Occipital lobe (tissue), 1 donor: ENCODE measurements at regions not wholly inside any gene's neighbourhood (a gene's known extent, or its start where the extent isn't known, plus 50 kb on each side); places are given as distances from the start of the nearest gene placed in this dataset.
A peak's percentile ranks its signal among the peaks of the same experiment; 100 is the strongest.
"Not testable (repeated sequence)": the region's sequence is repeated elsewhere in the genome, so short reads cannot be mapped to it uniquely, and the experiment has no call there.

Source experiments
- DNase-seq: peaks from one replicate; lab custom pipeline; 2025; lab: John Stamatoyannopoulos, UW

- no peak for DNase-seq
Observed at GRCh38 chr3:177658354-177658753, 461.1 kb upstream of the TBL1XR1 start.

- not testable (repeated sequence) for DNase-seq
Observed at GRCh38 chr3:177664380-177665103, 467.3 kb upstream of the TBL1XR1 start.

- DNase-seq = no peak
Observed at GRCh38 chr3:177665122-177665808, 468.0 kb upstream of the TBL1XR1 start.

GRCh38 chr3:177672252-177672911 is 475.1 kb upstream of the TBL1XR1 start:
- no peak for DNase-seq

- no peak for DNase-seq
Observed at GRCh38 chr3:177673112-177673914, 476.0 kb upstream of the TBL1XR1 start.

GRCh38 chr3:177674186-177674585 is 476.9 kb upstream of the TBL1XR1 start:
- DNase-seq = no peak

- no peak for DNase-seq
Observed at GRCh38 chr3:177676148-177676547, 478.9 kb upstream of the TBL1XR1 start.

GRCh38 chr3:177676947-177677587 is 479.8 kb upstream of the TBL1XR1 start:
- no peak for DNase-seq

GRCh38 chr3:177679568-177680471 is 482.5 kb upstream of the TBL1XR1 start:
- no peak for DNase-seq

GRCh38 chr3:177680472-177680821 is 483.2 kb upstream of the TBL1XR1 start:
- DNase-seq = no peak

- no peak for DNase-seq
Observed at GRCh38 chr3:177681156-177681555, 483.9 kb upstream of the TBL1XR1 start.

- DNase-seq = no peak
Observed at GRCh38 chr3:177681852-177682251, 484.6 kb upstream of the TBL1XR1 start.

GRCh38 chr3:177683586-177683985 is 486.3 kb upstream of the TBL1XR1 start:
- no peak for DNase-seq

GRCh38 chr3:177686671-177687070 is 489.4 kb upstream of the TBL1XR1 start:
- peak; percentile 19 for DNase-seq

GRCh38 chr3:177687291-177687690 is 490.0 kb upstream of the TBL1XR1 start:
- no peak for DNase-seq

- DNase-seq = no peak
Observed at GRCh38 chr3:177688152-177688551, 490.9 kb upstream of the TBL1XR1 start.

- DNase-seq = no peak
Observed at GRCh38 chr3:177689077-177689476, 491.8 kb upstream of the TBL1XR1 start.

- no peak for DNase-seq
Observed at GRCh38 chr3:177689869-177690268, 492.6 kb upstream of the TBL1XR1 start.

GRCh38 chr3:177690306-177690705 is 493.0 kb upstream of the TBL1XR1 start:
- no peak for DNase-seq

- DNase-seq = no peak
Observed at GRCh38 chr3:177692304-177692975, 495.2 kb upstream of the TBL1XR1 start.
